ENCODE measurements at regions not wholly inside any gene's neighbourhood (a gene's known extent, or its start where the extent isn't known, plus 50 kb on each side); places are given as distances from the start of the nearest gene placed in this dataset.

- Histone ChIP-seq H3K27me3 (no peaks in the 10 kb centered on the region), H3K9me3 (no peaks in the 10 kb centered on the region), H3K36me3 (peaks cover 15% of the 10 kb centered on the region), H3K4me3 (ENCODE audit: low read depth, low read length) (no peak overlapping the region), H3K4me1 (no peaks in the 10 kb centered on the region)
- DNase-seq = no peak
- TF ChIP-seq CTCF (IDR thresholded peaks at IDR 0.05; ENCODE audit: low read depth, low read length) = no peak
These were observed 230.7 kb upstream of the STK26 start for GRCh38 chrX:131792356-131792749.

GRCh38 chrX:131792789-131793462, 230.2 kb upstream of the STK26 start:
- no peak for DNase-seq
- H3K4me3 ChIP-seq (ENCODE audit: low read depth, low read length) = no peak overlapping the region

GRCh38 chrX:131795442-131796229, 227.5 kb upstream of the STK26 start:
- no peak for TF ChIP-seq CTCF (IDR thresholded peaks at IDR 0.05; ENCODE audit: low read depth, low read length)
- H3K36me3 ChIP-seq = peaks cover 15% of the 10 kb centered on the region
- no peak for DNase-seq
- H3K4me1 ChIP-seq = no peaks in the 10 kb centered on the region
- H3K27me3 ChIP-seq = no peaks in the 10 kb centered on the region
- H3K4me3 ChIP-seq (ENCODE audit: low read depth, low read length) = no peak overlapping the region
- no peaks in the 10 kb centered on the region for H3K9me3 ChIP-seq

More at GRCh38 chrX:131792789-131793462, 230.2 kb upstream of the STK26 start:
- Histone ChIP-seq H3K36me3 (peaks cover 15% of the 10 kb centered on the region), H3K27me3 (no peaks in the 10 kb centered on the region), H3K4me1 (no peaks in the 10 kb centered on the region), H3K9me3 (no peaks in the 10 kb centered on the region)
- TF ChIP-seq CTCF (IDR thresholded peaks at IDR 0.05; ENCODE audit: low read depth, low read length) = no peak

- no peak for DNase-seq
These were observed 222.0 kb upstream of the STK26 start for GRCh38 chrX:131801066-131801465.

GRCh38 chrX:131801911-131802310, 221.2 kb upstream of the STK26 start:
- no peak overlapping the region for H3K4me3 ChIP-seq (ENCODE audit: low read depth, low read length)
- DNase-seq = no peak
- peaks cover 4% of the 10 kb centered on the region; the same call in 1 of the 2 replicates for H3K36me3 ChIP-seq
- H3K27me3 ChIP-seq = no peaks in the 10 kb centered on the region
- no peaks in the 10 kb centered on the region for H3K9me3 ChIP-seq
- no peaks in the 10 kb centered on the region for H3K4me1 ChIP-seq
- no peak for TF ChIP-seq CTCF (IDR thresholded peaks at IDR 0.05; ENCODE audit: low read depth, low read length)

More at GRCh38 chrX:131801066-131801465, 222.0 kb upstream of the STK26 start:
- no peak overlapping the region for H3K4me3 ChIP-seq (ENCODE audit: low read depth, low read length)
- H3K9me3 ChIP-seq = no peaks in the 10 kb centered on the region
- H3K4me1 ChIP-seq = no peaks in the 10 kb centered on the region
- H3K27me3 ChIP-seq = no peaks in the 10 kb centered on the region
- TF ChIP-seq CTCF (IDR thresholded peaks at IDR 0.05; ENCODE audit: low read depth, low read length) = no peak
- peaks cover 4% of the 10 kb centered on the region; the same call in 1 of the 2 replicates for H3K36me3 ChIP-seq
